HepG2 (cell line): ENCODE measurements at regions not wholly inside any gene's neighbourhood (a gene's known extent, or its start where the extent isn't known, plus 50 kb on each side); places are given as distances from the start of the nearest gene placed in this dataset.

Experiments used
- ATAC-seq: fragments of 200-7000 bp; cut with Tn5 transposase; 3 replicates; pipeline ENCODE4 v1.9.1; 2020; ENCODE audit warnings: mild to moderate bottlenecking, moderate library complexity
- BruUV-seq: library from RNA; stranded (reverse); fragments of 400-500 nt; replicated peaks from 2 replicates; lab custom pipeline; 2021; lab: Mats Ljungman, UMichigan
- CTCF ChIA-PET: fragments of 300-600 bp; formaldehyde crosslinking; extraction: SDS; loops from one replicate; lab custom pipeline; 2021; ENCODE audit warnings: low total read pairs, inconsistent platforms, low intra/inter-chr PET ratio; lab: Yijun Ruan, JAX
- POLR2A ChIA-PET: fragments of 350-600 bp; sonication (Branson Sonifier 250); formaldehyde crosslinking; loops from one replicate; lab custom pipeline; 2020; ENCODE audit warnings: antibody characterized with exemption, inconsistent platforms; lab: Yijun Ruan, JAX
- DNase-seq: peaks from one replicate; pipeline ENCODE4 v3.0.0-alpha.2; 2015; ENCODE audit warnings: low spot score
- FAIRE-seq: peaks from 3 replicates; lab custom pipeline; 2011; peaks lifted over from hg19 to GRCh38; lab: Jason Lieb, UNC
- H2AFZ ChIP-seq: one replicate; pipeline ENCODE4 v1.6.1; 2011; ENCODE audit warnings: low read length, inconsistent platforms
- H3K27ac ChIP-seq: fragments of 300-600 bp; 3 replicates; pipeline ENCODE4 v1.8.0; 2011; ENCODE audit warnings: mixed run types, mild to moderate bottlenecking, mixed read lengths, low read length, inconsistent platforms; ENCODE audit not compliant: insufficient read depth; ENCODE audit errors: extremely low read length
- H3K27me3 ChIP-seq, 2 experiments: fragments of 200-600 bp in 1 of 2; 2 replicates in 1 of 2; 3 replicates in 1 of 2; pipeline versions ENCODE4 v1.6.0 to v1.8.0; 2011; ENCODE audit warnings: low read length in 2 of 2, mild to moderate bottlenecking in 2 of 2, moderate library complexity in 2 of 2, inconsistent platforms in 1 of 2; ENCODE audit not compliant: insufficient read depth in 2 of 2, control insufficient read depth in 1 of 2
- H3K36me3 ChIP-seq, 2 experiments: fragments of 200-600 bp in 1 of 2; replicated peaks in 1 of 2; 2 replicates in 1 of 2; 3 replicates in 1 of 2; pipeline versions ENCODE4 v1.5.1 to v1.8.0; 2011; ENCODE audit warnings: low read length in 2 of 2, inconsistent platforms in 1 of 2; ENCODE audit not compliant: insufficient read depth in 2 of 2, control insufficient read depth in 1 of 2
- H3K4me1 ChIP-seq: 2 replicates; pipeline ENCODE4 v1.5.1; 2012; ENCODE audit warnings: low read length, inconsistent platforms; ENCODE audit not compliant: insufficient read depth
- H3K4me2 ChIP-seq: 2 replicates; pipeline ENCODE4 v1.6.0; 2011; ENCODE audit warnings: low read depth, low read length, inconsistent platforms
- H3K4me3 ChIP-seq, 3 experiments: fragments of 200-600 bp in 1 of 3; sonication (generic), shearing (Covaris generic) in 1 of 3; replicated peaks in 1 of 3; 2 replicates each; pipeline ENCODE4 v1.5.1; 2011 to 2016; ENCODE audit warnings: low read length in 3 of 3, inconsistent platforms in 2 of 3, low read depth in 2 of 3, mild to moderate bottlenecking in 2 of 3, control low read depth in 1 of 3, mixed read lengths in 1 of 3; ENCODE audit not compliant: insufficient read depth in 1 of 3
- H3K79me2 ChIP-seq: one replicate; pipeline ENCODE4 v1.6.1; 2011; ENCODE audit warnings: low read length, inconsistent platforms; ENCODE audit not compliant: insufficient read depth
- H3K9ac ChIP-seq: 2 replicates; pipeline ENCODE4 v1.6.0; 2011; ENCODE audit warnings: mild to moderate bottlenecking, low read depth, low read length, inconsistent platforms; ENCODE audit not compliant: insufficient read depth
- H3K9me3 ChIP-seq: 2 replicates; pipeline ENCODE4 v1.5.1; 2012; ENCODE audit warnings: mild to moderate bottlenecking, low read length
- H4K20me1 ChIP-seq: 2 replicates; pipeline ENCODE4 v1.6.0; 2011; ENCODE audit warnings: inconsistent platforms, mild to moderate bottlenecking, low read length, moderate library complexity; ENCODE audit not compliant: insufficient read depth
- KAT2B ChIP-seq: fragments of 150-350 bp; IDR thresholded peaks from 2 replicates; pipeline ENCODE4 v1.6.1; 2014; ENCODE audit warnings: low read depth, low read length, borderline replicate concordance
- ZBED4 ChIP-seq: sonication (generic); formaldehyde crosslinking; IDR thresholded peaks from 2 replicates; pipeline ENCODE4 v1.4.0; 2020; ENCODE audit warnings: missing genetic modification reagents, borderline replicate concordance
- ZFY ChIP-seq: sonication (generic); formaldehyde crosslinking; IDR thresholded peaks from 2 replicates; pipeline ENCODE4 v1.4.0; 2020; ENCODE audit warnings: missing genetic modification reagents
- ZNF136 ChIP-seq: sonication (generic); formaldehyde crosslinking; IDR thresholded peaks from 2 replicates; pipeline ENCODE4 v1.8.1; 2022; ENCODE audit warnings: low read depth, mild to moderate bottlenecking, moderate library complexity, missing genetic modification reagents
- WGBS: methylation state at CpG from one replicate; pipeline ENCODE4 v1.1.6; 2017; ENCODE audit warnings: low lambda C conversion rate; 5-methylcytosine and 5-hydroxymethylcytosine counted together
- in situ Hi-C: cut with HindIII; loops from 2 replicates; pipeline ENCODE4 v1.10.0; 2017; ENCODE audit warnings: low pct_unique_long_range_greater_than_20kb; ENCODE audit not compliant: extremely low pct_ligation_motif_present
- intact Hi-C: fragments of 100-400 bp; cut with micrococcal nuclease; formaldehyde crosslinking; loops from one replicate; pipeline ENCODE4 v1.10.0; 2022; ENCODE audit not compliant: unreplicated experiment

DNA sequence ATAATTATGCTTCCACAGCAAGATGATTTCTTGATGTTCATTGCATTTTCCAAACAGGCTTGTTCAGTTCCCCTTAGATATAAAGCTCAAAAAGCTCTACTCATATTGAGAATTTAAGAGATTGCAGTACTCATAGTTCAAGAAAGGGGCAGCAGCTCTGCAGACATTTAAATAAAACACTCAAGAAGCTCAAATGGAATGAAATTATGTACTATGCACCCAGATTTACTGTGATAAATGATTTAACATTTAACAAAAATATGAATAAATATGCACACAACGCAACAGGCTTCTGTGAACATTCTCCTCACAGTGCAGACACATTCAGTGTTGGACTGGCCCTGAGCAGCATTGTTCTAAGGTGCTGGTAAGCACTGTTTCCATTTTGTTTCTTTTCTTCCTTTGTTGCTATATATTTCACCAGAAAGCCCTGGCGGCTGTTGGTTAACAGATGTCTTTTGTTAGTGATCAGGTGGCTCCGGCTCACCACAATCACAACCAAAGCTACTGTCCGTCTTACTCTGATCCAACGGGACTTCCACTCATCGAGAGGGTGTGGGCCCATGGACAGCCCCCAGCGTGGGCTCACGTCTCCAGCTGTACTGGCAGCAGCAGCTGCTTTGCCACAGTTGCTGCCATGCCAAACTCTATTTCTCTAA is 1440.3 kb downstream of the NCAM2 start:
- Histone ChIP-seq H3K27me3 (no peaks in the 10 kb centered on the region), H3K9ac (no peak overlapping the region), H4K20me1 (no peaks in the 10 kb centered on the region), H2AFZ (no peak overlapping the region), H3K4me1 (no peaks in the 10 kb centered on the region)
- FAIRE-seq, result no peak
- TF ChIP-seq ZBED4 (CRISPR knock-in tag) (no peak), ZFY (CRISPR knock-in tag) (no peak), ZNF136 (CRISPR knock-in tag) (no peak), KAT2B (no peak)
- TF ChIP-seq, all 625 proteins: peak for 0
- BruUV-seq, result no TSS peak
- H3K4me2 ChIP-seq, result no peak overlapping the region
- WGBS, result 10% methylated on average over 8 of the region's 8 CpGs
- H3K4me3 ChIP-seq, result no peak overlapping the region
- intact Hi-C loops (no loop called here), in situ Hi-C loops (no loop called here)
- DNase-seq (no peak), ATAC-seq (no peak)
- H3K36me3 ChIP-seq, result no peaks in the 10 kb centered on the region
- CTCF ChIA-PET, result no interaction called here
- H3K79me2 ChIP-seq, result no peaks in the 10 kb centered on the region
- peaks cover 82% of the 10 kb centered on the region for H3K9me3 ChIP-seq
- H3K27ac ChIP-seq, result no peak overlapping the region
- POLR2A ChIA-PET, result no interaction called here
